Cardiac fibroblast (primary cell): ENCODE measurements at regions not wholly inside any gene's neighbourhood (a gene's known extent, or its start where the extent isn't known, plus 50 kb on each side); places are given as distances from the start of the nearest gene placed in this dataset.
A peak's percentile ranks its signal among the peaks of the same experiment; 100 is the strongest.

ENCODE experiments used
- DNase-seq, 2 donors: peaks; one replicate each; pipeline versions ENCODE4 v3.0.0 to v3.0.0-alpha.2; 2010; ENCODE audit warnings: low read depth in 2 of 2
- H3K4me3 ChIP-seq, 2 donors: replicated peaks in 1 of 2; 1 replicate in 1 of 2; 2 replicates in 1 of 2; pipeline ENCODE4 v1.5.1; 2011; ENCODE audit warnings: low read depth in 2 of 2, low read length in 2 of 2, mild to moderate bottlenecking in 2 of 2, moderate library complexity in 1 of 2
- TF ChIP-seq, protein P1 (sequence below): IDR thresholded peaks from one replicate; pipeline ENCODE4 v1.5.1; 2011; ENCODE audit warnings: low read depth, mild to moderate bottlenecking, low read length, inconsistent platforms

GRCh38 chr13:90806016-90806615 lies 541.4 kb upstream of the MIR17HG start:
- DNase-seq, result peak in 1 of 2 donors; percentile 10
- no peak overlapping the region for H3K4me3 ChIP-seq

GRCh38 chr13:90806892-90807291 lies 540.6 kb upstream of the MIR17HG start:
- DNase-seq, result no peak
- H3K4me3 ChIP-seq, result no peak overlapping the region
- TF ChIP-seq, protein P1, sequence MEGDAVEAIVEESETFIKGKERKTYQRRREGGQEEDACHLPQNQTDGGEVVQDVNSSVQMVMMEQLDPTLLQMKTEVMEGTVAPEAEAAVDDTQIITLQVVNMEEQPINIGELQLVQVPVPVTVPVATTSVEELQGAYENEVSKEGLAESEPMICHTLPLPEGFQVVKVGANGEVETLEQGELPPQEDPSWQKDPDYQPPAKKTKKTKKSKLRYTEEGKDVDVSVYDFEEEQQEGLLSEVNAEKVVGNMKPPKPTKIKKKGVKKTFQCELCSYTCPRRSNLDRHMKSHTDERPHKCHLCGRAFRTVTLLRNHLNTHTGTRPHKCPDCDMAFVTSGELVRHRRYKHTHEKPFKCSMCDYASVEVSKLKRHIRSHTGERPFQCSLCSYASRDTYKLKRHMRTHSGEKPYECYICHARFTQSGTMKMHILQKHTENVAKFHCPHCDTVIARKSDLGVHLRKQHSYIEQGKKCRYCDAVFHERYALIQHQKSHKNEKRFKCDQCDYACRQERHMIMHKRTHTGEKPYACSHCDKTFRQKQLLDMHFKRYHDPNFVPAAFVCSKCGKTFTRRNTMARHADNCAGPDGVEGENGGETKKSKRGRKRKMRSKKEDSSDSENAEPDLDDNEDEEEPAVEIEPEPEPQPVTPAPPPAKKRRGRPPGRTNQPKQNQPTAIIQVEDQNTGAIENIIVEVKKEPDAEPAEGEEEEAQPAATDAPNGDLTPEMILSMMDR, result no peak

More at GRCh38 chr13:90806016-90806615, 541.4 kb upstream of the MIR17HG start:
- TF ChIP-seq, protein P1, result no peak

GRCh38 chr13:90808838-90809237 lies 538.6 kb upstream of the MIR17HG start:
- TF ChIP-seq, protein P1, result no peak
- no peak overlapping the region for H3K4me3 ChIP-seq
- no peak for DNase-seq

GRCh38 chr13:90824032-90824431 lies 523.5 kb upstream of the MIR17HG start:
- DNase-seq, result no peak
- H3K4me3 ChIP-seq, result no peak overlapping the region
- TF ChIP-seq, protein P1, result no peak

- no peak overlapping the region for H3K4me3 ChIP-seq
- TF ChIP-seq, protein P1, result no peak
- DNase-seq, result no peak
Measured at GRCh38 chr13:90826688-90827087, 520.8 kb upstream of the MIR17HG start.

- DNase-seq, result no peak
- TF ChIP-seq, protein P1, result no peak
- no peak overlapping the region for H3K4me3 ChIP-seq
Measured at GRCh38 chr13:90830782-90831181, 516.7 kb upstream of the MIR17HG start.

DNA sequence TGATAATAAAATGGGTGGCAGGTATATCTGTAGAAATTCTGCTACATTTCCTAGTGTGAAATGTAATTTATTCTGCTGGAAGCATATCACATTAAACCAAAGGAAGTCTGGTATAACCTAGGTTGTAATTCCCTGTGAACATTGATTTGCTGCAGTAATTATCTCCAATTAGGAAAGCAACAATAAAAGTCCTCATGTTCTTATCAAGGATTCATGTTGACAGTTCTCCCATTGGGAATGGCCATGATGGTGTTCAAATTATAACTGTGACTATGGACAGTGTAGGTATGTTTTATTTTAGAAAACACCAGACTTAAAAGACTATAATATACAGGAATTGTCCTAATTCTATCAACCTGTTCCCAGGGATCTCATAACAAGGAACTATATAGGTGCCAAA lies 513.5 kb upstream of the MIR17HG start:
- no peak overlapping the region for H3K4me3 ChIP-seq
- TF ChIP-seq, protein P1, result no peak
- no peak for DNase-seq
